GM21528 (cell line): ENCODE measurements at regions not wholly inside any gene's neighbourhood (a gene's known extent, or its start where the extent isn't known, plus 50 kb on each side); places are given as distances from the start of the nearest gene placed in this dataset.

ENCODE experiments used
- ATAC-seq: cut with Tn5 transposase; IDR thresholded peaks from one replicate; pipeline ENCODE4 v1.9.1; 2021; ENCODE audit warnings: mild to moderate bottlenecking, moderate library complexity; ENCODE audit not compliant: unreplicated experiment, low FRiP score

GRCh38 chrX:148448686-148449085, 51.7 kb upstream of the AFF2 start:
- no peak for ATAC-seq
